Cardiac fibroblast (primary cell): ENCODE measurements at regions not wholly inside any gene's neighbourhood (a gene's known extent, or its start where the extent isn't known, plus 50 kb on each side); places are given as distances from the start of the nearest gene placed in this dataset.

Experiments used
- DNase-seq, 2 donors: peaks; one replicate each; pipeline versions ENCODE4 v3.0.0 to v3.0.0-alpha.2; 2010; ENCODE audit warnings: low read depth in 2 of 2
- H3K4me3 ChIP-seq, 2 donors: replicated peaks in 1 of 2; 1 replicate in 1 of 2; 2 replicates in 1 of 2; pipeline ENCODE4 v1.5.1; 2011; ENCODE audit warnings: low read depth in 2 of 2, low read length in 2 of 2, mild to moderate bottlenecking in 2 of 2, moderate library complexity in 1 of 2
- TF ChIP-seq, protein P1 (sequence below): IDR thresholded peaks from one replicate; pipeline ENCODE4 v1.5.1; 2011; ENCODE audit warnings: low read depth, mild to moderate bottlenecking, low read length, inconsistent platforms

DNA sequence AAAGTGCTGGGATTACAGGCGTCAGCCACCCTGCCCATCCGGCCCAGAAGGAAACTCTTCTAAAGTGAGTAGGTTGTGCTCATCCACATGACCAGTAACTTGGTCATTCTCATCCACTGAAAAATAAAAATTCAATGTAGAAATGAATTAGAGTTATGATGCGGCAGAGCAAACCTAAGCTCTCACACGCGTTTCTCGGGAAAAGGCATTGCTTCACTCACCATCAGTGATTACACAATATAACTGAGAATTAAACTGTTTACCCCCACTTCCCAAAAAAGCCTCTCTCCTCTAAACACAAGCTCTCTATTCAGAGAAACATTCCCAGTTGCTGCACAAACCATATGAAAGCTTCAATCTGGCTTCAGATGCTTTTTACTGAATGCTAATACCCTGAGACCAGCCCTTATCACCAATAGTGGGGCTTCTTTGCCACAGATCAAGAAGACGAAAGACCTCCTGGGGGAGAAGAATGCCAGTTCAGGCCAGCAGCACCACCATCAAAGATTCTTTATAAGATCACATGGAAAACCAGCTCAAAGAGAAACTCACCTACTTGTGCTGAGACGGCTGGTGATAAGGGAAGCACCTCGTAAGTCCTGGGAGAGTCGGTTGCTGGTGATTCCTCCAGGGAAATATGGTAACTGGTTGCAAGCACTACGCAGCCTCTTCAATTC is 121.5 kb upstream of the SFSWAP start:
- DNase-seq = no peak
- no peak overlapping the region for H3K4me3 ChIP-seq
- TF ChIP-seq, protein P1, sequence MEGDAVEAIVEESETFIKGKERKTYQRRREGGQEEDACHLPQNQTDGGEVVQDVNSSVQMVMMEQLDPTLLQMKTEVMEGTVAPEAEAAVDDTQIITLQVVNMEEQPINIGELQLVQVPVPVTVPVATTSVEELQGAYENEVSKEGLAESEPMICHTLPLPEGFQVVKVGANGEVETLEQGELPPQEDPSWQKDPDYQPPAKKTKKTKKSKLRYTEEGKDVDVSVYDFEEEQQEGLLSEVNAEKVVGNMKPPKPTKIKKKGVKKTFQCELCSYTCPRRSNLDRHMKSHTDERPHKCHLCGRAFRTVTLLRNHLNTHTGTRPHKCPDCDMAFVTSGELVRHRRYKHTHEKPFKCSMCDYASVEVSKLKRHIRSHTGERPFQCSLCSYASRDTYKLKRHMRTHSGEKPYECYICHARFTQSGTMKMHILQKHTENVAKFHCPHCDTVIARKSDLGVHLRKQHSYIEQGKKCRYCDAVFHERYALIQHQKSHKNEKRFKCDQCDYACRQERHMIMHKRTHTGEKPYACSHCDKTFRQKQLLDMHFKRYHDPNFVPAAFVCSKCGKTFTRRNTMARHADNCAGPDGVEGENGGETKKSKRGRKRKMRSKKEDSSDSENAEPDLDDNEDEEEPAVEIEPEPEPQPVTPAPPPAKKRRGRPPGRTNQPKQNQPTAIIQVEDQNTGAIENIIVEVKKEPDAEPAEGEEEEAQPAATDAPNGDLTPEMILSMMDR = no peak

DNA sequence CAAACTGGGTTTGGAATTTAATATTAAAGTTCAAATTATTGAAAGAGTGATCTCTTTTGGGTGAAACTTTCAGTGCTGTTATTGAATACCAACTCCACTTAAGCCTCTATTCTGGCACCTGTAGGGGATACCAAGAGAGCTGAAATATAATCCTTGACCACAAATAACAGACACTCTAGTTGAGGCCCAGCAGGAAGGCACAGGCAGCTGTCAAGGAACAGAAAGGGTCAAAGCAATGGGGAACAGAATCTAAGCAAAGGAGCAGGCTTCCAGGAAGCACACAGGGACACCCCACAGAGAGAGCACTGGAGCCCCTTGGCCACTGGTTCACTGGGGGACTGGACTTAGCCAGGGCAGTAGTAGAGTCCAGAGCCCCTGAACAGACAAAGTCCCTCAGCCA is 120.9 kb upstream of the SFSWAP start:
- H3K4me3 ChIP-seq = no peak overlapping the region
- TF ChIP-seq, protein P1 = no peak
- no peak for DNase-seq

DNA sequence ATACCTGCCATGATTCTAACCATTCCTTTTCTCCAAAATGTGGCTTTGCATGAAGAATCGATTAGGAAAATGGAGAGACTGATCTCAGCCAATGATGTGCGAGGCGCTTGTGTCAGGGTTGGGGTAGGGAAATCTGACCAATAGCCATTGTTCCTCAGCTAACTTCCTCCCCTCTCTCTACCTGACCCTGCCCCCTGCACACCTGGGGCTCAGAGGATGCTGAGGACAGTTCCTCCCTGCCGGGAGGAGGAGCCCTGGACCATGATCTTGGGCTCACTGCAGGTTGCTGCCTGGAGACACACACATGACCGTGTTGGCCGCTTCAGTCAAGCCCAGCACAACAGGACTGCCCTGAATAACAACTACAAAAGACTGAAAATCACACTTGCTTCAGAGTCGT is 119.8 kb upstream of the SFSWAP start:
- DNase-seq = no peak
- H3K4me3 ChIP-seq = no peak overlapping the region
- TF ChIP-seq, protein P1 = no peak

DNA sequence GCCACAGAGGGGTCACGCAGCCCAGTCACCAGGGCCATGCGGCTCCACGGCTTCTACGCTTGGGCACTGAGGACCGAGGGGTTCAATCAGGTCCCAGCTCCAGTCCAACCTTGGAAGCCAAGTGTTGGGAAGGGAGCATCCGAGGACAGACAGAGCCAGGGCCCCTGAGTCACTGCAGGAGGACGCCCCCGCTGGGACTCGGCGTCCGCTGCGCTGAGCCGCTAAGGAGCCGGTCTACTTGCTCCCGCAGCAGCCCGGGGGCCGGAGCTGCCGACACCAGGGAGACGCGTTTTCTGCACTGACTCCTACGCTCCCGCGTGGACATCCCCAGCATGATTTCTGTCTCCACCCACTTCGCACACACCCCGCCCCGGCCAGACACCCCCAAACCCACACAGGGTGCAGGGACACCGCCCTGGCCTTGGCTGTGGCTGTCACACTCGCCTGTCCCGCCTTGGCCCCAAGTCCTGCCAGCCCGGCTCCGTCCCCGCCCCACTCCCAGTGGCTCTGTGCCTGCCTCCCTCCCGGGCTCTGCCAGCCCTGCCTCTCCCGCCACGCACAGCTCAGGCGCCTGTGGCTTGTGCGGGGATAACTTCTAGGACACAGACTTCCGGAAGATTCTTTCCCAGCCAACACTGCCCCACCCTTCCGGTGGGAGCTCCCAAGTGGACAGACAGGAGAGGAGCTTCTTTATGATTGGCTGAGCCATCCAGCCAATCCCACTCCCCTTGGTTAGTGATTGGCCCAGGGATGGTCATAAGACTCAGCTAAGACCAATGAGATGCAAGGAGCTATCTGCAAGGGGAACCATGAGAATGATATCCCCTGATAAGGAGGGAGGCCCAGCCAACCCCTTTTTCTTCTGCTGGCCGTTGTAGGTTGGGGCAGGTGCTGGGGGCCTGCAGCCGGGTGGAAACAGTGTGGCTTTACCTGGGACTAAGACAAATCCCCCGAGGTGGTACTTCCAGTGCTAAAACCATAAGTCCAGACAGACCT is 118.9 kb upstream of the SFSWAP start:
- no peak for DNase-seq
- TF ChIP-seq, protein P1 = no peak
- no peak overlapping the region for H3K4me3 ChIP-seq

DNA sequence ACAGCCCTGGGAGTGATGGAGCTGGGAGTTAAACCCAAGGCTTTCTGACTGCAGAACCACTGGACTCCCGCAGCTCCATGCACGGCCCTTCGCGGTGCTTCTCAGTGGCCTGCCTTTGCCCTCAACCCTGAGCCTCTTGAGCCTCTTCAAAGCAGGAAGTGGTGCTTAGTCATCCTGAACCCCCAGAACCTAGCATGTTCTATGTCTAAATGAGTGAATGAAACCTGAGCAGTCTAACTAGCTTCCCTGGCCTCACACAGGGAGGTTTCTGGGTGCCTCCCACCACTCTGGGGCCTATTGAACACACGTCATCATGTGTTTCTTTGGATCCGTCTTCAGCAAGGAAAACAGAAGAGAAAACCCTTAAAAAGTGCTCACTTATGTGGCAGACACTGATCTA is 117.9 kb upstream of the SFSWAP start:
- DNase-seq = no peak
- TF ChIP-seq, protein P1 = no peak
- H3K4me3 ChIP-seq = no peak overlapping the region

DNA sequence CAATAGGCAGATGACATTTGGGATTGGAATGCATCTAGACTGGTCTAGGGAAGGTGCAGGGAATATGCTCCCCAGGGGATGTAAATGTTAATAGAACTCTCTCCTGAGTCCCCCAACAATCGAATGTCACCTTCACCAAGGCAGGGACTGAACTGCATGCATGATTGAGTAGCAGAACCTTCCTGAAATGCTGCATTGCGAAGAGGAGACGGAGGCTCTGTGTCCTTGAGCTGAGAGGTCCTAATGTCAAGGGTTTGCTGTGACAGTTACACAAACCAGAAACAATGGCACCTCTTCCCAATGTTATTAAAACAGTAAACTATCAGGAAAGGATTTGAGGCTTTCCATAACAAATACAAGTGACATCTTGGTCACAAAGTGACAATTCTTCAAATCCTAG is 117.5 kb upstream of the SFSWAP start:
- TF ChIP-seq, protein P1 = no peak
- no peak for DNase-seq
- no peak overlapping the region for H3K4me3 ChIP-seq
